GM11168 (cell line): ENCODE measurements at regions not wholly inside any gene's neighbourhood (a gene's known extent, or its start where the extent isn't known, plus 50 kb on each side); places are given as distances from the start of the nearest gene placed in this dataset.
"Not testable (repeated sequence)": the region's sequence is repeated elsewhere in the genome, so short reads cannot be mapped to it uniquely, and the experiment has no call there.

Experiments used
- in situ Hi-C: fragments of 300-500 bp; cut with MboI; formaldehyde crosslinking; loops from one replicate; pipeline ENCODE4 v1.12.0; 2022; ENCODE audit warnings: low sequenced_read_pairs; ENCODE audit not compliant: unreplicated experiment

DNA sequence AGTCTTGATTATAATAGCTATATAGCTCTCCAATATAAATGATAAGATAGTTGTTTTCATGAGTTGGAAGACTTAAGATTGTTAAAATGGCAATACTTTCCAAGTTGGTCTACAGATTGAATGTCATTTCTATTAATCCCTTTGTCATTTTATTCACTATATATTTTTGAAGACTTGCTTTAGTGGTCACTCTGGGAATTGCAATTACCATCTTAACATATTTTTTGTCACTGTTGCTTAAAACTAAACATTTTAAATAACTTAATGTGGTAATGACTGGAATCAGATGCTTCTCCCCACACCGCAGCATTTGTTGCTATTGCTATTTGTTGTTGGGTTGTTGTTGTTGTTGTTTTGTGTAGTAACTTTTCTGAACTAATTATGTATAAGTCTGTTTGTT is 1592.9 kb downstream of the MRPL39 start:
- in situ Hi-C loops, result no loop called here

GRCh38 chr21:24011087-24011486 is 1596.2 kb downstream of the MRPL39 start:
- in situ Hi-C loops, result no loop called here

DNA sequence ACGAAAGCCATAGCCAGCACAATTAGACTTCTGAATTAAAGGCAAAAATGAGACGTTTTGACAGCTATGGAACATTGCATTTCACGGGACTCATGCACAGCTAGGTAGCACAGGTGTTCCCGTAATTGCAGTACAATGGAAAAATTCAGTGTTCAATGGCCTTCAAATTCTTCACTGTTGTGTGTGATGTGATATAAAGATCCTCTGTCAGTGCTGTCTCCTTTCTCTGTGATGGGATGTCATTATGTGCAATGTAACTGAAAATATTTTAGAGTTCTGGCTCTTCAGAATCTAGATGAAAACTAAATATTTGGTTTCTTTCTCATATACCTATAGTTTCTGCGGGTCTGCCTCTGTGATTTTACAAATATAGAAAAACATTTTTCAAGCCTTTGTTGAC is 1599.7 kb downstream of the MRPL39 start:
- in situ Hi-C loops, result no loop called here

DNA sequence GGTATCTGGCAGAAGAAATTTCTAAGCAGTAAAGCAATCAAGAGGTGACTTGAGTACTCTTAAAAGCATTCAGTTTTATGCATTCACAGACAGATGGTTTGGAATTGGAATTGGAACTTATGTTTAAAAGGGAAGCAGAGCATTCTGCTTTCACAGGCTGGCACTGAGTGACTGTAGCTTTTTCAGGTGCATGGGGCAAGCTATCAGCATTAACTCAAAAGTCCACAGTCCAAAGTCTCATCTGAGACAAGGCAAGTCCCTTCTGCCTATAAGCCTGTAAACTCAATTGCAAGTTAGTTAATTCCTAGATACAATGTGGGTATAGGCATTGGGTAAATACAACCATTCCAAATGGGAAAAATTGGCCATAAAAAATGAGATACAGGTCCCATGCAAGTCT is 1620.3 kb downstream of the MRPL39 start:
- in situ Hi-C loops, result no loop called here

DNA sequence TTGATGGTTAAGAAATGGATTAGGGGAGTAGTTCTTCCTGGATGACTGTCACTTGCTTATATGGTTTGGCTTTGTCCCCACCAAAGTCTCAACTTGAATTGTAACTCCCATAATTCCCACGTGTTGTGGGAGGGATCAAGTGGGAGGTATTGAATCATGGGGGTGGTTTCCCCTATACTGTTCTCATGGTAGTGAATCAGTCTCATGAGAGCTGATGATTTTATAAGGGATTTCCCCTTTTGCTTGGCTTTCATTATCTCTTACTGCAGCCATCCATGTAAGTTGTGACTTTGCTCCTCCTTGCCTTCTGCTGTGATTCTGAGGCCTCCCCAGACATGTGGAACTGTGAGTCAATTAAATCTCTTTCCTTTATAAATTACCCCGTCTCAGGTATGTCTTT is 1621.1 kb downstream of the MRPL39 start:
- in situ Hi-C loops, result no loop called here

DNA sequence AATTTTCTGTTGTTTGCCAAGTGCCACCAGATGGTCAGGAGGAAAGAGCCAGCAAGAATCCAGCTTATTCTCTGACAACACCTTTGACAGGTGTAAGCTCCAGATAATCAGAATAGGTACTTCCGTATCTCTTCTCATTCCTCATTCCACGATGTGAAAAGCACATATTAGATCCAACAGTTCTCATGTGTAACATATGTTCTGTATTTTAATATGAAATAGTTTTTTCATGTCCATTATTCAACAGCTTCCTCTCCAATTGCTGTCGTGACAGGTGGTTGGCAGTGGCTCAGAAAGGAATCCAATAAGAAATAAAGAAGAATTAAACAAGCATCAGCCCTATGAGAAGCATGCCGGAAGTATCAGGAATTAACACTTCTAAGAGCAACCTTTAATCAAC is 1624.7 kb downstream of the MRPL39 start:
- in situ Hi-C loops, result no loop called here

- in situ Hi-C loops, result no loop called here
Observed at GRCh38 chr21:23977971-23978370, 1629.3 kb downstream of the MRPL39 start.

GRCh38 chr21:23968722-23969647 is 1638.3 kb downstream of the MRPL39 start:
- in situ Hi-C loops, result no loop called here

GRCh38 chr21:23968008-23968407 is 1639.3 kb downstream of the MRPL39 start:
- in situ Hi-C loops, result no loop called here

DNA sequence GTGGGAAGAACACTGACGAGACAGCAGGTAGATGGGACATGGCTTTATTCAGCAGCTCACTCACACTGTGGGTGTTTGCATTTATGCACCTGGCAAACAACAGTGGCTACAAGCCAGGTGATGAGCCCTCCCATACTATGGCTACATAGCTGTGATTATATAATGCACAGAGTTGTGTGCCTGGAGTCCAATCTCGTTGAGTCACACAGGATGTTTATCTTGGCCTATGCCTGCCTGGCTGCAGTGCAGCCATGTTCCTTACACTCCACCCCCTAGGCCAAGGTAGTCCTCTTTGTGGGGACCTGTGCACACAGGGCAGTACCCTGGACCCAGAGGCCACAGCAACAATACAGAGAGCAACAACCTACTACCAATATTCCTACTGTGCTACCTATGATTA is 1643.8 kb downstream of the MRPL39 start:
- in situ Hi-C loops, result no loop called here

- in situ Hi-C loops, result no loop called here
Observed at GRCh38 chr21:23960769-23961168, 1646.5 kb downstream of the MRPL39 start.

DNA sequence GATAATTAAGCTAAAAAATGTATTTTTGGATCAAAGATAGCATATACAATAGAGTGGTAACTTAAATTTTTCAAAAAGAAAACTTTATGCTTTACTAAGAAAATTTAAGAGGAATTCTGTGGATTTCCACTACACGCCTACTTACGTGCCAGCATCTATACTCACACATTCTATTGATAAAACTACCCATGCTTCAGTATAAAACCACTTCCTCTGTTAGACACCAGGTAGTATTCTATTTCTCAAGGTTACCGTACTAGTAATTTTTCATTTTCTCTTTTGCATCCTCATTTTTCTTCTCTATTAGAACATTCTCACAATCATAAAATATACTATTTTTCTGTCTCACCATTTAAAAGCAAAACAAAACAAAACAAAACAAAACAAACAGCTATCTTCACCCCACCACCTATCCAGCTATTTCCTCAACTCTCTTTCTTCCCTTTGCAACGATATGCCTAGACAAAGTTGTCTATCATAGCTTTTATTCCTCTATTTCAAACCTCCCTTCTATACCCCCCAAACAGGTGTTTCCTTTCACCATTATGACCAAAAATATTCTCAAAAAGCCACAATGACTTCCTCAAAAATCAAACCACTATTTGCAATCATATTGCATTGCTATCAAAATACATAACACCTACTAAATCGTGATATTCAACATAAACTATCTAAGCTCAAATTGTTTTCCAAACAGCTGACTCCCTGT is 1652.0 kb downstream of the MRPL39 start:
- in situ Hi-C loops, result no loop called here

GRCh38 chr21:23952269-23952668 is 1655.0 kb downstream of the MRPL39 start:
- in situ Hi-C loops, result no loop called here

- in situ Hi-C loops, result no loop called here
Observed at GRCh38 chr21:23951251-23951650, 1656.0 kb downstream of the MRPL39 start.

DNA sequence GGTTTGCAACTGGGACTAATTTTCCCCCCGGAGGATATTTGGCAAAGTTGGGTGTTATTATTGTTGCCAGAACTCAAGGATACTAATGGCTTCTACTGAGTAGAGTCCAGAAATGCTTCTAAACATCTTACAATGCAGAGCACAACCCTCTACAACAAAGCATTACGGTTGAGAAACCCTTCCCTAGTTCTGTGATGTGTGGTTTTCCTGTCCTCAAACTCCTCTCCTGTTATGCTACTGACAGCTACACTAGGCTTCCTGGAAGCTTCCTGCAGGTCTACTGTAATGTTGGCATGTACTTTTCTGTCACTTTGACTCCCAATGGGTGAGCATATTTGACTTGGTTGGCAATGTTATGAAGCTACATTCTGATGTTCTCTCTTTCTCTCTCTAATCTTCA is 1656.9 kb downstream of the MRPL39 start:
- in situ Hi-C loops, result no loop called here

DNA sequence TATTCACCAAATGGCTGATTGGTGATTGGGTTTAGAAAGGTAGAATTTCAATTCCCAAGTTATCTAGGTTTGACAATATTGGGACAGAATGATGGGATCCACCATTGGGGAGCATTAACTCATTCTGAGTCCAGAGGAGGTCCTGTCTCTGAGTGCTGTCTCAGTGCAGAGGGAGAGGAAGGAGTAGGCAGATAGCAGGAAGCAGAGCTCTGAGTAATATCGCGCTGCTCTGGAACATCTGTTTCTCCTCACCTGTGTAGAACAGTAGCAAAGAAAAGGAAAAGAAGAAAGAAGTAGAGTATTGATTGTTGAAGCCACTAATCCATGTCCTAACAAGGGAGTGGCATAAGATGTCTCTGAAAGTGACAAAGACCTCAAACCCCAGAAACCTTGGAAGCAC is 1657.8 kb downstream of the MRPL39 start:
- in situ Hi-C loops, result no loop called here

GRCh38 chr21:23939369-23940065 is 1667.8 kb downstream of the MRPL39 start:
- in situ Hi-C loops, result no loop called here

- in situ Hi-C loops, result no loop called here
Observed at GRCh38 chr21:23936991-23937390, 1670.3 kb downstream of the MRPL39 start.

DNA sequence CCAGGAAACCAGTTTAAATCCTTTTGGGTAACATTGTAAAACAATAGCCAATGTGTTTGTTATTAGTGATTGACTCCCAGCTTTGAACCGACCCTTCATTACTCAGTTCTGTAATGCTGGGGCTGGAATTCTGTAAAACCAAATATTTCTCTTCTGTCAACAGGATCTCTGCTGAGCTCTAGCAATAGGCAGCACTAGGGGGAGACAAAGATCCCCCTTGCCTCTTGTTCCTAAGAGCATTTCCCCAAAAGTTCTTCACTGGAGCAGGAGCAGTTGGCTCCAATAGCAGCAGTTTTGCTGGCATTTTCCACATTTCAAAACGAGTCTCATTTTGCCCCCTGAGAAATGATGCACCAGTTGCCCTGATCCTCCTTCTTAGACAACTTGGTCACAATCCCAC is 1671.1 kb downstream of the MRPL39 start:
- in situ Hi-C loops, result no loop called here

- in situ Hi-C loops, result no loop called here
Observed at GRCh38 chr21:23930565-23930964, 1676.7 kb downstream of the MRPL39 start.

DNA sequence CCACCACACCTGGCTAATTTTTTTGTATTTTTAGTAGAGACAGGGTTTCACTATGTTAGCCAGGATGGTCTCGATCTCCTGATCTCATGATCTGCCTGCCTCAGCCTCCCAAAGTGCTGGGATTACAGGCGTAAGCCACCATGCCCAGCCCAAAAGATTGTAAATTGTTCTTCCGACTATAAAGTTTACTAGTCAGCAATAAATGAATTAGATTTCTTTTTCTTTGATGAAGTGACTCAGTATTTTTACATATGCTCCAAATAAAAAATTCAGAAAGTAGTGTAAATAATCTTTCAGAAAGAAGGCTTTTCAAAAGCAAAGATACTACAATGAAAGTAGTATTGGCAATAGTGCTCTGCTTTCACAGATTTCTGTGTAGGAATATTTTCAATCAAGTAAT is 1680.9 kb downstream of the MRPL39 start:
- in situ Hi-C loops, result not testable (repeated sequence)
